Thymus (tissue), 11 donors: ENCODE measurements at regions not wholly inside any gene's neighbourhood (a gene's known extent, or its start where the extent isn't known, plus 50 kb on each side); places are given as distances from the start of the nearest gene placed in this dataset.

ENCODE experiments used
- DNase-seq, 9 donors: peaks; one replicate each; pipeline ENCODE4 v3.0.0-alpha.2; 2013; ENCODE audit warnings: low spot score in 9 of 9, low read depth in 6 of 9, missing footprints in 1 of 9
- H3K27ac ChIP-seq, 2 donors: one replicate each; pipeline ENCODE4 v1.5.1; 2013; ENCODE audit warnings: control low read depth in 1 of 2, low read depth in 1 of 2, low read length in 1 of 2, mild to moderate bottlenecking in 1 of 2, moderate library complexity in 1 of 2
- H3K27me3 ChIP-seq, 2 donors: one replicate each; pipeline ENCODE4 v1.5.1; 2013; ENCODE audit warnings: low read length in 1 of 2; ENCODE audit not compliant: control insufficient read depth in 2 of 2, insufficient read depth in 1 of 2
- H3K36me3 ChIP-seq, 2 donors: one replicate each; pipeline ENCODE4 v1.5.1; 2013; ENCODE audit warnings: low read length in 1 of 2, mild to moderate bottlenecking in 1 of 2, moderate library complexity in 1 of 2; ENCODE audit not compliant: control insufficient read depth in 2 of 2, insufficient read depth in 2 of 2
- H3K4me1 ChIP-seq, 2 donors: one replicate each; pipeline ENCODE4 v1.5.1; 2013; ENCODE audit warnings: low read length in 2 of 2; ENCODE audit not compliant: control insufficient read depth in 2 of 2, insufficient read depth in 2 of 2
- H3K4me3 ChIP-seq, 2 donors: one replicate each; pipeline ENCODE4 v1.5.1; 2013; ENCODE audit warnings: low read length in 2 of 2, control low read depth in 1 of 2, mild to moderate bottlenecking in 1 of 2
- H3K9me3 ChIP-seq, 2 donors: one replicate each; pipeline ENCODE4 v1.5.1; 2013; ENCODE audit warnings: low read length in 1 of 2, mild to moderate bottlenecking in 1 of 2; ENCODE audit not compliant: control insufficient read depth in 2 of 2, insufficient read depth in 1 of 2
- WGBS: extraction: QIAGEN DNeasy Blood & Tissue Kit; methylation state at CpG from one replicate; pipeline ENCODE4 v1.1.7; 2013; 5-methylcytosine and 5-hydroxymethylcytosine counted together
- donor health status: healthy.

DNA sequence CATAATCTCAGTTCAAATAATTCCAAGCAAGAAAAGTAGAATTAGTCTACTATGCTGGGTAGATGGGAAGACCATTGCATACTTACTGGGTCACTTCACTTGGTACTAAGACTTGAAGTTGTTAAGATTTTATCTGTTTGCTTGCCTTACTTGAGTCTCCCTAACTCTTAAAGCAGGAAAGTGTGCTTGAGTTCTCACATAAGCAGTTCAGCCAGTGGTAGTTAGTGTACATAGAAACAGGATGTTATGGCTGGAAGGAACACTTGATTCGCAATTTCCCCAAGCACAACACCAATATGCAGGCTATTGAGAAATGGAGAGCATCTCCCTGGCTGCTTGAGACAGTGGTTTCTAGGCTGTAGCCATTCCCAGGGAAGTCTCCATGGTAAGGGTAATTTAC, 176.1 kb downstream of the MSL3 start:
- 89% methylated on average over 1 of the region's 1 CpG for WGBS
- H3K9me3 ChIP-seq = no peaks in the 10 kb centered on the region
- H3K4me3 ChIP-seq = no peak overlapping the region
- no peaks in the 10 kb centered on the region for H3K27me3 ChIP-seq
- no peak overlapping the region for H3K27ac ChIP-seq
- no peak for DNase-seq
- H3K4me1 ChIP-seq = no peaks in the 10 kb centered on the region
- H3K36me3 ChIP-seq = no peaks in the 10 kb centered on the region

DNA sequence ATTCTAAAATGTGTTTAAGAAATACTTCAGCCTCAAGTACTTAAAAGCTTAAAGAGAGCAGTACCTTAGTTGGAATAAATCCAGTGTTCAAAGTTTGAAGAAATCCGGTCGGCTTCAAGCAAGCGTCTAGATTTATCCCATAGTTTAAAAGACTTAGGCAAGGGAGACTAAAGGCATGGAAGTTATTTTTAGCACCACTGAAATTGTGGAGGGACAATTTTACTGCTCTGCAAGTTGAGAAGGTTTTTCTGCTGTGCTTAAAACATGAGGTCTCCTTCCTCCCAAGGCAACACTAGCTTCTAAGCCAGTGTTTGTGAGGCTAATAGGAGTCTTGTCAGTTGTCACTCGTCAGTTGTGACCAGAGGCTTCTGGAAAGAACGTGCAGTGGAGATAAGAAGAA, 183.5 kb downstream of the MSL3 start:
- WGBS = 79% methylated on average over 5 of the region's 5 CpGs
- no peak overlapping the region for H3K27ac ChIP-seq
- DNase-seq = no peak

DNA sequence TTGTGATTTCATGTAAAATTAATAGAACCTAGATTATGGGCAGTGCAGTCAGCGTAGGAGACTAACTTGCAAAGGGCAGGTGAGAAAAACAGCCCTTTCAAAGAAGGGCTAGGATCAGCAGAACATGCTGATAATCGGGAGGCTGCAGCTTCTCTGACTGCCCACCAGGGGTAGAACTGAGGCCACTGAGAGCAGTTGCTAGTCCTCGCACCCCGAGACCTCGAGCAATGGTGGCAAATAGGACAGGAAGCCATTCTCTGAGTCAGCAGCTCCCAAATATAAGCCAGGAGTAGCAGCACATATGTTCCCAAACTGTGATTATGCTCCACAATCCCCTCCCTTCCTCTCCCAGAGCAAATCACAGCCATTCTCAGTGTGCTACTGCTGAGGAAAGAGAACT, 186.5 kb downstream of the MSL3 start:
- Histone ChIP-seq H3K4me1 (no peaks in the 10 kb centered on the region), H3K36me3 (no peaks in the 10 kb centered on the region), H3K27me3 (no peaks in the 10 kb centered on the region), H3K9me3 (no peaks in the 10 kb centered on the region), H3K27ac (no peak overlapping the region), H3K4me3 (no peak overlapping the region)
- no peak for DNase-seq
- 20% methylated on average over 5 of the region's 5 CpGs for WGBS

More for the DNA sequence above, 183.5 kb downstream of the MSL3 start:
- no peaks in the 10 kb centered on the region for H3K4me1 ChIP-seq
- no peaks in the 10 kb centered on the region for H3K36me3 ChIP-seq
- H3K9me3 ChIP-seq = no peaks in the 10 kb centered on the region
- H3K4me3 ChIP-seq = no peak overlapping the region
- H3K27me3 ChIP-seq = no peaks in the 10 kb centered on the region

DNA sequence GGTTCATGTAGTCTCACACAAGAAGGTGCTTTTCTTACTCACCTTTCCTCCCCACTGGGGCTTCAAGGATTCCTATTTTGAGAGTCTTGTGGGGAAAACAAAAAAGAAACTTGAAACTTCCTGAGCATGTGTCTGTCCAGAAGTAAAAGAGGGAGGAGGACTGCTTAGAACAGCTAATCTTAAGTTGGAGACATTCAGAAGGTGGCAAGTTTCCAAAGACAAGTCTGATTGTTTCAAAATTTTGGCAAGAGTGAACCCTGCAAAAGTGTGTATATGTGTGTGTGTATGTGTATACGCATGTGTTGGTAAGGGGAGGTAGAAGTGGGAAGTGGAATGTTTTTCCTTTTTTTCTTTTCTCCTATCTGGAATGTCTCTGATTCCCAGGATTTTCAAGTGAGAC, 189.0 kb upstream of the FRMPD4 start:
- Histone ChIP-seq H3K27ac (no peak overlapping the region), H3K36me3 (no peaks in the 10 kb centered on the region), H3K27me3 (no peaks in the 10 kb centered on the region), H3K4me1 (no peaks in the 10 kb centered on the region), H3K4me3 (no peak overlapping the region), H3K9me3 (no peaks in the 10 kb centered on the region)
- WGBS = 89% methylated on average over 1 of the region's 1 CpG
- no peak for DNase-seq

DNA sequence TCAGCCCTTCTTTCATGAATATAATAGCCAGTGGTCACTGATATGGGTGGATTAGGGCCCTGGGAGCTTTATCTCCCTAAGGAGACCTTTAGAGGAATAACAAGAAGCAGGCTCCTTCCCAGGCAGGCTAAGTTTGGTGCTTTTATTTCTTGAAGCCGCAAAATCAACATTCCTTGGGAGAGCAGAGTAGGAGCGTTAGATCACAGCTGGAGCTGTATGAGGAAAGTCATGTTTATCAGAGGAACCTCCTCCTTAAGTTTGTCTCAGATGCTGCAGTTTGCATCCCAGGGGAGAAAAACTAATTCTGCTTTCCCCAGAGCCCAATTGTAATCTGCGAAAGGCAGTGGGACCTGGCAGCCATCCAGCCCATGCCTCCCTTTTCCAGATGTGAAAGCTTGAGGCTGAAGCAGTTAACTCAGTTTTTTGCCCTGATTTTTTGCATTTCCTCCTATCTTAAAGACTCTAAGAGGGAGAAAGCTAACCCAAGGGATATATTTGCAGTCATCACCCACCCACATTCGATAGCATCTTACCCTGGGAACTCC, 186.0 kb upstream of the FRMPD4 start:
- Histone ChIP-seq H3K4me1 (no peaks in the 10 kb centered on the region), H3K27ac (no peak overlapping the region), H3K27me3 (no peaks in the 10 kb centered on the region), H3K9me3 (no peaks in the 10 kb centered on the region), H3K36me3 (no peaks in the 10 kb centered on the region), H3K4me3 (no peak overlapping the region)
- 92% methylated on average over 4 of the region's 4 CpGs for WGBS
- no peak for DNase-seq

DNA sequence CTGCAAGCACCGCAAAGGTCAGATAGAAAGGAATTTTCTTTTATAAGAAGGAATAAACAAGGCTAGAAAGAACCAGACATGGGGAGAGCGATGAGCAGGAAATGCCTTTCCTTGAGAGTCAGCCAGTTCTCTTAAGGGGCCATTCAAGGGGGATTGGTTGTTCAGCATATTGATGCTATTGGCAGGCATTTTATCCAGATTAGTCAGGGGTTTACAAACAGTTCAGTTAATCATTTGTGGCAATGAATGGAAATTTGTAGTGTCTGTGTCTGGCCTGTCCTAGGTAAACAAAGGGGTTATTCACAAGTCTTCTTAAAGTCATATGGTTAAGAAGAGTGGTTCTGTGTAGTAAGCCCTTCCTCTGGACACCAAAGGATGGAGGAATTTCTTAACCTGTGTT, 184.7 kb upstream of the FRMPD4 start:
- no peaks in the 10 kb centered on the region for H3K9me3 ChIP-seq
- 55% methylated on average over 2 of the region's 2 CpGs for WGBS
- no peaks in the 10 kb centered on the region for H3K4me1 ChIP-seq
- no peaks in the 10 kb centered on the region for H3K36me3 ChIP-seq
- no peak overlapping the region for H3K27ac ChIP-seq
- DNase-seq = no peak
- H3K4me3 ChIP-seq = no peak overlapping the region
- no peaks in the 10 kb centered on the region for H3K27me3 ChIP-seq

DNA sequence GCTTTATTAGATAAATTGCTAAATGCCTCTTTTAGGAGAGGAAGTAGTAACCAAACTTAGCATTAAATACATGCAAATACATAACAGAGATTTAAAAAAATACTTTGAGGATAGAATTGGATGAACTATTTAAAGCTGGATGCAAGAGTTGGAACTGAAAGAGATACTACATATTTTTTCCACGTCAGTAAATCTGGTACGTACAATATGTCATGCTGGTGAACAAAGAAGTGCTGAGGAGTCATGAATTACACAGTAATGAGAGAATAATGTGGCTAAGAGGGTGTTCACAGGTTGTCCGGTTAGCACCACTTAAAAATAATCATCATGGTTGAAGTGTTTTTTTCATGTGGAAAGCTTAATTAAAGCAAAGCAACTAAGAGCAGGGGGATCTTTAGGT, 184.1 kb upstream of the FRMPD4 start:
- 97% methylated on average over 3 of the region's 3 CpGs for WGBS
- no peaks in the 10 kb centered on the region for H3K27me3 ChIP-seq
- no peak overlapping the region for H3K27ac ChIP-seq
- no peak for DNase-seq
- no peaks in the 10 kb centered on the region for H3K9me3 ChIP-seq
- H3K4me1 ChIP-seq = no peaks in the 10 kb centered on the region
- H3K36me3 ChIP-seq = no peaks in the 10 kb centered on the region
- H3K4me3 ChIP-seq = no peak overlapping the region

DNA sequence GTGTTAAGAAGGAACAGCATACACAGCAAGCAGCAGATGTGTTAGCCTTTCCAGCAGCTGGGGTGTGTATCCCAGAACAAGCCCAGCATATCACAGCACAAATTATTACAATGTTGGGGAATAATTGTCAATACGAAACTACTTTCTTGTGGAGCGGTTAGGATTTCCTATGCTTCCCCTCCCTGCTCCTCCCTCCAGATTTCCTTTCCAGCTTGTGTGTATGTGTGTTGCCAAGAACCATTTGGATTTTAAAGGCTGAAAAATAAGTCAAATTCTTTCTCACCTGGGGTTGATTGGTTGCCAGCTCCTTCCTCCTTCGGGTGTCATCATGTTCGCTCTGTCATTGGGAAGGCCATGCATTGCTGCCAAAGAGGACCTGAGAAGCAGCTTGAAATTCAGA, 178.2 kb upstream of the FRMPD4 start:
- no peak for DNase-seq
- H3K4me3 ChIP-seq = no peak overlapping the region
- H3K4me1 ChIP-seq = no peaks in the 10 kb centered on the region
- H3K27me3 ChIP-seq = no peaks in the 10 kb centered on the region
- WGBS = 88% methylated on average over 4 of the region's 4 CpGs
- H3K9me3 ChIP-seq = no peaks in the 10 kb centered on the region
- no peaks in the 10 kb centered on the region for H3K36me3 ChIP-seq
- H3K27ac ChIP-seq = no peak overlapping the region

DNA sequence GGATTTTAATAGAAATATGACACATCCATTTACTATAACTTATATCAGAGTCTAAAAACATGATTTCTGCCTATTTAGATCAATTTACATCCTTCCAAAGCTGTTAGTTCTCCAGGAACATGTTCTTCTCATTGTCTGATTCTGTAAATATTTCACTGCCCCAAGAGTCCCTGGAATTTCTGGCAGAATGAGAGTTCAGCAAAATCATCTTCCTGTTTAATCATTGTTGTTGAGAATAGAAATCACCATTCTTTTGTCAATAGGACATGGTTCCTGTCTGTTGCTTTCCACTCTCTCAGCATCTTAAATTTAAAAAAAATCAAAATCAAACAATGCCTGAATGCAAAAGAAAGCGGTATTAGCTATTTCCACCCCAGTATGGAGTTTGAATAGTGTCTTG, 172.8 kb upstream of the FRMPD4 start:
- Histone ChIP-seq H3K4me3 (no peak overlapping the region), H3K27me3 (no peaks in the 10 kb centered on the region), H3K27ac (no peak overlapping the region), H3K36me3 (no peaks in the 10 kb centered on the region), H3K4me1 (no peaks in the 10 kb centered on the region), H3K9me3 (no peaks in the 10 kb centered on the region)
- no peak for DNase-seq
- 100% methylated on average over 1 of the region's 1 CpG for WGBS
